NCI-H69 (cell line): ENCODE measurements at regions not wholly inside any gene's neighbourhood (a gene's known extent, or its start where the extent isn't known, plus 50 kb on each side); places are given as distances from the start of the nearest gene placed in this dataset.
A peak's percentile ranks its signal among the peaks of the same experiment; 100 is the strongest.

Experiments
- DNase-seq: peaks from one replicate; lab custom pipeline; 2025; lab: John Stamatoyannopoulos, UW

GRCh38 chr7:79636849-79637248 lies 183.4 kb upstream of the MAGI2 start:
- DNase-seq, result no peak

- peak; percentile 21 for DNase-seq
These were observed 172.5 kb upstream of the MAGI2 start for GRCh38 chr7:79625921-79626320.

- peak; percentile 73 for DNase-seq
These were observed 170.9 kb upstream of the MAGI2 start for GRCh38 chr7:79624336-79624735.

GRCh38 chr7:79622781-79623180 lies 169.3 kb upstream of the MAGI2 start:
- peak; percentile 86 for DNase-seq

GRCh38 chr7:79620291-79620690 lies 166.8 kb upstream of the MAGI2 start:
- no peak for DNase-seq

GRCh38 chr7:79619216-79619615 lies 165.7 kb upstream of the MAGI2 start:
- no peak for DNase-seq

GRCh38 chr7:79615871-79616640 lies 162.6 kb upstream of the MAGI2 start:
- no peak for DNase-seq

GRCh38 chr7:79615466-79615865 lies 162.0 kb upstream of the MAGI2 start:
- DNase-seq, result no peak

- DNase-seq, result no peak
These were observed 159.4 kb upstream of the MAGI2 start for GRCh38 chr7:79612903-79613302.

GRCh38 chr7:79612022-79612421 lies 158.6 kb upstream of the MAGI2 start:
- DNase-seq, result peak; percentile 76

- no peak for DNase-seq
These were observed 157.4 kb upstream of the MAGI2 start for GRCh38 chr7:79610748-79611304.

- DNase-seq, result no peak
These were observed 156.8 kb upstream of the MAGI2 start for GRCh38 chr7:79610313-79610712.

- peak; percentile 79 for DNase-seq
These were observed 154.5 kb upstream of the MAGI2 start for GRCh38 chr7:79608005-79608404.

GRCh38 chr7:79604841-79605240 lies 151.4 kb upstream of the MAGI2 start:
- no peak for DNase-seq

GRCh38 chr7:79598351-79598750 lies 144.9 kb upstream of the MAGI2 start:
- DNase-seq, result peak; percentile 92

GRCh38 chr7:79594671-79595070 lies 141.2 kb upstream of the MAGI2 start:
- DNase-seq, result peak; percentile 16

GRCh38 chr7:79593866-79594301 lies 140.4 kb upstream of the MAGI2 start:
- DNase-seq, result peak; percentile 96

- DNase-seq, result peak; percentile 28
These were observed 137.6 kb upstream of the MAGI2 start for GRCh38 chr7:79590916-79591623.

GRCh38 chr7:79590391-79590790 lies 136.9 kb upstream of the MAGI2 start:
- no peak for DNase-seq

- DNase-seq, result no peak
These were observed 117.4 kb upstream of the MAGI2 start for GRCh38 chr7:79570903-79571302.

- peak; percentile 10 for DNase-seq
These were observed 110.5 kb upstream of the MAGI2 start for GRCh38 chr7:79563821-79564522.

GRCh38 chr7:79555571-79555970 lies 102.1 kb upstream of the MAGI2 start:
- peak; percentile 13 for DNase-seq
